Smooth muscle cell (in vitro differentiated cells): ENCODE measurements at regions not wholly inside any gene's neighbourhood (a gene's known extent, or its start where the extent isn't known, plus 50 kb on each side); places are given as distances from the start of the nearest gene placed in this dataset.

Experiments used
- DNase-seq: peaks from one replicate; lab custom pipeline; 2025; ENCODE audit not compliant: unreplicated experiment; lab: John Stamatoyannopoulos, UW
- H2AFZ ChIP-seq: fragments of 200-600 bp; sonication (generic); 2 replicates; pipeline ENCODE4 v1.6.0; 2016; ENCODE audit warnings: antibody characterized with exemption, low read depth, mild to moderate bottlenecking
- H3F3A ChIP-seq: fragments of 200-600 bp; sonication (generic); 2 replicates; pipeline ENCODE4 v1.6.0; 2017; ENCODE audit warnings: antibody characterized with exemption, low read depth
- H3K27ac ChIP-seq: fragments of 200-600 bp; sonication (generic); 2 replicates; pipeline ENCODE4 v1.5.1; 2016; ENCODE audit warnings: low read depth, mild to moderate bottlenecking
- H3K27me3 ChIP-seq: fragments of 200-600 bp; sonication (generic); 2 replicates; pipeline ENCODE4 v1.6.1; 2016; ENCODE audit warnings: low read depth, mild to moderate bottlenecking
- H3K36me3 ChIP-seq: fragments of 200-600 bp; sonication (generic); 2 replicates; pipeline ENCODE4 v1.5.1; 2016; ENCODE audit warnings: low read depth
- H3K4me1 ChIP-seq: fragments of 200-600 bp; sonication (generic); 2 replicates; pipeline ENCODE4 v1.5.1; 2016; ENCODE audit warnings: low read depth
- H3K4me2 ChIP-seq: fragments of 200-600 bp; sonication (generic); 2 replicates; pipeline ENCODE4 v1.6.0; 2016; ENCODE audit warnings: mild to moderate bottlenecking
- H3K4me3 ChIP-seq: fragments of 200-600 bp; sonication (generic); 2 replicates; pipeline ENCODE4 v1.5.1; 2016; ENCODE audit warnings: mild to moderate bottlenecking
- H3K79me2 ChIP-seq: fragments of 200-600 bp; sonication (generic); 2 replicates; pipeline ENCODE4 v1.6.0; 2016; ENCODE audit warnings: low read depth, mild to moderate bottlenecking
- H3K9ac ChIP-seq: fragments of 200-600 bp; sonication (generic); 2 replicates; pipeline ENCODE4 v1.6.0; 2016; ENCODE audit warnings: low read depth
- H3K9me3 ChIP-seq: fragments of 200-600 bp; sonication (generic); replicated peaks from 2 replicates; pipeline ENCODE4 v1.5.1; 2016; ENCODE audit warnings: low read depth
- H4K20me1 ChIP-seq: fragments of 200-600 bp; sonication (generic); 2 replicates; pipeline ENCODE4 v1.6.0; 2016; ENCODE audit warnings: low read depth
- WGBS: methylation state at CpG from one replicate; pipeline ENCODE4 v1.1.7; 2016; ENCODE audit warnings: low lambda C conversion rate; 5-methylcytosine and 5-hydroxymethylcytosine counted together
- TF ChIP-seq, protein P1 (sequence below): fragments of 200-600 bp; sonication (generic); IDR thresholded peaks from 2 replicates; pipeline ENCODE4 v1.5.1; 2017; ENCODE audit warnings: borderline replicate concordance, mild to moderate bottlenecking, antibody characterized with exemption; ENCODE audit not compliant: insufficient read depth, poor library complexity, severe bottlenecking

DNA sequence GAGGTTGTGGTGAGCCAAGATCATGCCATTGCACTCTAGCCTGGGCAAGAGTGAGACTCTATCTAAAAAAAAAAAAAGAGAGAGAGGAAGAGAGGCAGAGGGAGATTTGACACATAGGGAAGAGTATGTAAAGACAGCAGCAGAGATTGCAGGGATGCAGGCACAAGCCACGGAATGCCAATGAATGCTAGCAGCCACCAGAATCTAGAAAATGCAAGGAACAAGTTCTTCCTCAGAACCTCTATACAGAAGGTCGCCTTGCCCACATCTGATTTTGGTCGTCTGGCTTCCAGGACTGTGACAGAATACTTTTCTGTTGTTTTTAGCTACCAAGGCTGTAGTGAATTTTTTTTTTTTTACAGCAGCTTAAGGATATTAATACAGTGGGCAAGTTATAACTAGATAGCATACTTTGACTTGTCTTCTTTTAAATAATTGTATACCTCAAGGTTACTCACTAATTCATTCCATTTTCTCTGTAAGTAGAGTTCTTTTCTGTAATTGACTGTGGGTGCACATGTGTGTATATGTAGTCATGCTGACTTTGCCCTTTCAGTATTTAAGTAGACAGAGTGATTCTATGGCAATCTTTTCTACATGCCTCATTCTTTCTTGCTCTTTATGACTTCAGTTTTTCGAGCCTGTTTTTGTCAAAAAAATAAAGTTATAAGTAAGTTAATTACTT lies 402.2 kb downstream of the GJA1 start:
- TF ChIP-seq, protein P1, sequence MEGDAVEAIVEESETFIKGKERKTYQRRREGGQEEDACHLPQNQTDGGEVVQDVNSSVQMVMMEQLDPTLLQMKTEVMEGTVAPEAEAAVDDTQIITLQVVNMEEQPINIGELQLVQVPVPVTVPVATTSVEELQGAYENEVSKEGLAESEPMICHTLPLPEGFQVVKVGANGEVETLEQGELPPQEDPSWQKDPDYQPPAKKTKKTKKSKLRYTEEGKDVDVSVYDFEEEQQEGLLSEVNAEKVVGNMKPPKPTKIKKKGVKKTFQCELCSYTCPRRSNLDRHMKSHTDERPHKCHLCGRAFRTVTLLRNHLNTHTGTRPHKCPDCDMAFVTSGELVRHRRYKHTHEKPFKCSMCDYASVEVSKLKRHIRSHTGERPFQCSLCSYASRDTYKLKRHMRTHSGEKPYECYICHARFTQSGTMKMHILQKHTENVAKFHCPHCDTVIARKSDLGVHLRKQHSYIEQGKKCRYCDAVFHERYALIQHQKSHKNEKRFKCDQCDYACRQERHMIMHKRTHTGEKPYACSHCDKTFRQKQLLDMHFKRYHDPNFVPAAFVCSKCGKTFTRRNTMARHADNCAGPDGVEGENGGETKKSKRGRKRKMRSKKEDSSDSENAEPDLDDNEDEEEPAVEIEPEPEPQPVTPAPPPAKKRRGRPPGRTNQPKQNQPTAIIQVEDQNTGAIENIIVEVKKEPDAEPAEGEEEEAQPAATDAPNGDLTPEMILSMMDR, result no peak
- H3K9ac ChIP-seq, result peak overlapping the region; percentile 32
- DNase-seq, result no peak
- 47% methylated on average over 4 of the region's 4 CpGs for WGBS
- no peaks in the 10 kb centered on the region for H3K9me3 ChIP-seq
- H3K4me2 ChIP-seq, result peak overlapping the region; percentile 65
- no peak overlapping the region for H3K4me3 ChIP-seq
- H4K20me1 ChIP-seq, result no peaks in the 10 kb centered on the region
- no peaks in the 10 kb centered on the region for H3K27me3 ChIP-seq
- H2AFZ ChIP-seq, result no peak overlapping the region
- no peaks in the 10 kb centered on the region for H3K36me3 ChIP-seq
- H3K27ac ChIP-seq, result peak overlapping the region; percentile 79
- H3K79me2 ChIP-seq, result no peaks in the 10 kb centered on the region
- H3F3A ChIP-seq, result no peaks in the 10 kb centered on the region
- H3K4me1 ChIP-seq, result no peaks in the 10 kb centered on the region

DNA sequence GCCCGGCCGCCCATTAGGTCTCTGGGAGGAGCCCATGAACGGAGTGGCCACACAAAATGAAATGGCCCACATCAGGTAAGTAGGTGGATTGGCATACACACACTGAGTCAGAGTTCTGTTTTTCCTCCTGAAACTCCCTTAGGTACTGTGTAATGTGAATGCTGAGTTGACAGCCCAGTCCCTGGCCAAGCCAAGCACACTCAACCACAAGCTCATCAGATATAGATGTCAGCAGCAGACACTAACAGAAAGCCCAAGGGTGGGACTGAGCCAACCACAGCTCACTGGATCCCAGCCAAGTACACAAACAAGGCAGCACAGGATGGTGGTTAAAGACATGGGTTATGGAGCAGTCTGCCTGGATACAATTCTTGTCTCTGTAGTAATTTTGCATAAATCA lies 403.4 kb downstream of the GJA1 start:
- peak overlapping the region; percentile 28 for H2AFZ ChIP-seq
- DNase-seq, result peak; percentile 42
- no peaks in the 10 kb centered on the region for H3K79me2 ChIP-seq
- no peaks in the 10 kb centered on the region for H3F3A ChIP-seq
- H3K4me2 ChIP-seq, result peak overlapping the region; percentile 65
- H3K9me3 ChIP-seq, result no peaks in the 10 kb centered on the region
- H3K4me3 ChIP-seq, result no peak overlapping the region
- H3K36me3 ChIP-seq, result no peaks in the 10 kb centered on the region
- WGBS, result 20% methylated on average over 3 of the region's 3 CpGs
- H3K9ac ChIP-seq, result peak overlapping the region; percentile 32
- TF ChIP-seq, protein P1, result no peak
- no peaks in the 10 kb centered on the region for H3K27me3 ChIP-seq
- no peaks in the 10 kb centered on the region for H4K20me1 ChIP-seq
- peak overlapping the region; percentile 79 for H3K27ac ChIP-seq
- H3K4me1 ChIP-seq, result no peaks in the 10 kb centered on the region

DNA sequence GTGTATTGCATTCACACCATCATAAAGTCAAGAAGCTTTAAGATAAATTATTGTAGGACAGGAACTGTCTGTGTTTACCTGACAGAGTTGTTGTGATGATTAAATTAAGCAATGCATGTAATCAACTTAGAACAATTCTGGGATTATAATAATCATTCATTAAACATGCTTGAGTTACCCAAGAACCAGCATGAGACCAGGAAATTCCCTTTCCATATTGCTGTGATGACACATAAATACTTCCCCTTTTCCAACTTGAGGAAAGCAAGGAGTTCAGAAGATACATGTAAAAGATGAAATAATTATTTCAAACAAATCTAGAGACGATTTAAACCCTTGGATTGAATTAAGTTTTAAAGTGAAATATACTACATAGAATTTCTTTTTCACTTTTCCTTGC lies 404.4 kb downstream of the GJA1 start:
- no peaks in the 10 kb centered on the region for H3K4me1 ChIP-seq
- no peaks in the 10 kb centered on the region for H3K79me2 ChIP-seq
- H3K4me2 ChIP-seq, result no peak overlapping the region
- H4K20me1 ChIP-seq, result no peaks in the 10 kb centered on the region
- WGBS, result 81% methylated on average over 1 of the region's 1 CpG
- DNase-seq, result no peak
- no peak overlapping the region for H2AFZ ChIP-seq
- H3K9me3 ChIP-seq, result no peaks in the 10 kb centered on the region
- H3F3A ChIP-seq, result no peaks in the 10 kb centered on the region
- TF ChIP-seq, protein P1, result no peak
- no peak overlapping the region for H3K4me3 ChIP-seq
- H3K36me3 ChIP-seq, result no peaks in the 10 kb centered on the region
- peak overlapping the region; percentile 40 for H3K27ac ChIP-seq
- no peaks in the 10 kb centered on the region for H3K27me3 ChIP-seq
- no peak overlapping the region for H3K9ac ChIP-seq

DNA sequence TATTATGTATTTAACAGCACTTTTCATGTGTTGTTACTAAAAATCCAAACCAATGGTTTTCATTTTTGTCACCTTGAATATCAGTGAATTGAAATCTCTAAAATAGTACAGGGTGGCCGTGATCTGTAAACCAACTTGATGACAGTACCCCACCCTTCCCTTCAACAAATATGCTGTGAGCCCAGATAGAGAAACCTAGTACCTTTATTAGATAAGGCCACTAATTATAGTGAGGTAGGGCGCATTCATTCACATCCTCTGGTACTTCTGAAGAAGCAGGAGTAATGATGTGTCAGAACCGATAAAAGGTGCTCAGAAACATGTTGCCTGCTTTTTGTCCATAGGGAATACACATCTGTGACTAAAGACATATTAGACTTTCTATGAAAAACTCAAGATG lies 409.5 kb downstream of the GJA1 start:
- H2AFZ ChIP-seq, result no peak overlapping the region
- 88% methylated on average over 3 of the region's 3 CpGs for WGBS
- no peak overlapping the region for H3K9ac ChIP-seq

More for the DNA sequence above, 409.5 kb downstream of the GJA1 start:
- TF ChIP-seq, protein P1, result no peak
- Histone ChIP-seq H3K4me3 (no peak overlapping the region), H3F3A (no peaks in the 10 kb centered on the region), H3K79me2 (peaks cover 9% of the 10 kb centered on the region), H3K9me3 (no peaks in the 10 kb centered on the region), H3K27ac (no peak overlapping the region), H4K20me1 (no peaks in the 10 kb centered on the region), H3K4me2 (no peak overlapping the region), H3K36me3 (no peaks in the 10 kb centered on the region), H3K27me3 (no peaks in the 10 kb centered on the region), H3K4me1 (peaks cover 18% of the 10 kb centered on the region)
- no peak for DNase-seq
